ENCODE measurements at regions not wholly inside any gene's neighbourhood (a gene's known extent, or its start where the extent isn't known, plus 50 kb on each side); places are given as distances from the start of the nearest gene placed in this dataset.
"Not testable (repeated sequence)": the region's sequence is repeated elsewhere in the genome, so short reads cannot be mapped to it uniquely, and the experiment has no call there.

DNA sequence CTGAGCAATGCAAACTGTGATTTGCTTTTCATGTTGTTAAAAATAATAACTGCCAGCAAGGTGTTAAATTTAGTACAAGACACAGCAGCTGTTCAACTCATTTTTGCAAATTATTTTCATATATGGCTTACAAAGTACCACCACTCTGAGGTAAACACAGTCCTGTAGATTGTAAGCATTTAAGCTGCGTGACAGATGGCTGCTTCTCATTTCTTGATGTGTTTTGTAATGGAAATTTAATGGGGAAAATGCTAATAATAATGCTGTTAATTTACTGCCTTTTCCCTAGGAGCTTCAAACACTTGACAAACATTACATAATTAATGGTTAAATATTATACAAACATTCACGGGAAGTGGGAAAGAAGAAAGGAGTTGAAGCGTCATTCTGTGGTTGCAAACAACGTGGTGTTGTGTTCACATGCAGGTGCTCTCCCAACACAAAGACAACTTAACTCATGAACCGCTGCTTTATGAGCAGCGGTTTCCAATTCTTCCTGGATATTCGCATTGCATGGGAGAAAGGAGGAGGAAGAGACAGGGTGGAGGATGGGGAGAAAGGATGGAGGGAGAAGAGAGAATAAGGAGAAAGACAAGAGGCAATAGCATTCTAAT is 236.8 kb upstream of the VCX start:
- DNase-seq (no peak), ATAC-seq (no peak)
- POLR2A ChIA-PET, result no interaction called here
- Mint-ChIP-seq H3K4me1 (ENCODE audit: low read depth) (no peaks in the 10 kb centered on the region), H3K27me3 (no peaks in the 10 kb centered on the region), H3K36me3 (ENCODE audit: low read depth) (no peaks in the 10 kb centered on the region), H3K9me3 (no peaks in the 10 kb centered on the region), H3K27ac (no peak overlapping the region), H3K4me3 (no peak overlapping the region)
- CTCF ChIA-PET, result no interaction called here
- intact Hi-C loops (cut with micrococcal nuclease), result no loop called here
- TF ChIP-seq, protein P1, sequence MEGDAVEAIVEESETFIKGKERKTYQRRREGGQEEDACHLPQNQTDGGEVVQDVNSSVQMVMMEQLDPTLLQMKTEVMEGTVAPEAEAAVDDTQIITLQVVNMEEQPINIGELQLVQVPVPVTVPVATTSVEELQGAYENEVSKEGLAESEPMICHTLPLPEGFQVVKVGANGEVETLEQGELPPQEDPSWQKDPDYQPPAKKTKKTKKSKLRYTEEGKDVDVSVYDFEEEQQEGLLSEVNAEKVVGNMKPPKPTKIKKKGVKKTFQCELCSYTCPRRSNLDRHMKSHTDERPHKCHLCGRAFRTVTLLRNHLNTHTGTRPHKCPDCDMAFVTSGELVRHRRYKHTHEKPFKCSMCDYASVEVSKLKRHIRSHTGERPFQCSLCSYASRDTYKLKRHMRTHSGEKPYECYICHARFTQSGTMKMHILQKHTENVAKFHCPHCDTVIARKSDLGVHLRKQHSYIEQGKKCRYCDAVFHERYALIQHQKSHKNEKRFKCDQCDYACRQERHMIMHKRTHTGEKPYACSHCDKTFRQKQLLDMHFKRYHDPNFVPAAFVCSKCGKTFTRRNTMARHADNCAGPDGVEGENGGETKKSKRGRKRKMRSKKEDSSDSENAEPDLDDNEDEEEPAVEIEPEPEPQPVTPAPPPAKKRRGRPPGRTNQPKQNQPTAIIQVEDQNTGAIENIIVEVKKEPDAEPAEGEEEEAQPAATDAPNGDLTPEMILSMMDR (IDR thresholded peaks at IDR 0.05), result no peak

DNA sequence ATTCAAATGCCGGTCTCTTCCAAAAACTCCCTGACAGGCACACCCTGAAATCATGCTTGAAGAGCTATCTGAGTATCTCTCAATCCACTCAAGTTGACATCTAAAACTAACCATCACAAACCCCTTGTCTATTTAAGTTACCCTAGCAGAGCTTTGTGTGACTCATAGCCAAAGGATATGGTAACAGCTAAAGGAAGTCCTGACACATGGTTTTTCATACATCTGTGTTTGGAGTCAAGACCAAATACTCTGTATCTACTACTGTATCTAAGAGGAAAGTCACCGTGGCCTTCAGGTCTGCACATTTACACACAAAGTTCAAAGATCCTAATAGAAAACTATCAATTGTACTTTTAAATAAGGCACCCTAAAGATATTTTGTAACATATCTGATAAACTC is 239.6 kb upstream of the VCX start:
- H3K27ac Mint-ChIP-seq, result no peak overlapping the region
- intact Hi-C loops (cut with micrococcal nuclease), result no loop called here
- no peaks in the 10 kb centered on the region for H3K27me3 Mint-ChIP-seq
- H3K9me3 Mint-ChIP-seq, result no peaks in the 10 kb centered on the region
- no peaks in the 10 kb centered on the region for H3K4me1 Mint-ChIP-seq (ENCODE audit: low read depth)
- DNase-seq (no peak), ATAC-seq (no peak)
- no peak overlapping the region for H3K4me3 Mint-ChIP-seq
- TF ChIP-seq, protein P1 (IDR thresholded peaks at IDR 0.05), result no peak
- CTCF ChIA-PET, result no interaction called here
- POLR2A ChIA-PET, result no interaction called here
- no peaks in the 10 kb centered on the region for H3K36me3 Mint-ChIP-seq (ENCODE audit: low read depth)

DNA sequence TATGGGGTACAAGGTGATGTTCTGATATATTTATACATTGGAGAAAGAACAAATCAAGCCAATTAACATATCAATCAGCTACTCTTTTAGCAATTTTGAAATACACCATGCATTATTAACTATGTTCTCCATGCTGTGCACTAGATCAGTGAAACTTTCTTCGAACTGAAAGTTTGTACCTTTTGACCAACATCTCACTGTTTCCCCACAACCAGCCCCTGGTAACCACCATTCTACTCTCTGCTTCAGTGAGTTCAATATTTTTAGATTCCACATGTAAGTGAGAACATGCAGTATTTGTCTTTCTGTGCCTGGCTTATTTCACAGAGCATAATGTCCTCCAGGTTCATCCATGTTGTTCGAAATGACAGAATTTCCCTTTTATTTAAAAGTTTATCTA is 246.1 kb upstream of the VCX start:
- no peak overlapping the region for H3K27ac Mint-ChIP-seq
- TF ChIP-seq, protein P1 (IDR thresholded peaks at IDR 0.05), result no peak
- H3K36me3 Mint-ChIP-seq (ENCODE audit: low read depth), result no peaks in the 10 kb centered on the region
- ATAC-seq (no peak), DNase-seq (no peak)
- no peak overlapping the region for H3K4me3 Mint-ChIP-seq
- no peaks in the 10 kb centered on the region for H3K9me3 Mint-ChIP-seq
- POLR2A ChIA-PET, result no interaction called here
- CTCF ChIA-PET, result no interaction called here
- no peaks in the 10 kb centered on the region for H3K27me3 Mint-ChIP-seq
- intact Hi-C loops (cut with micrococcal nuclease), result no loop called here
- H3K4me1 Mint-ChIP-seq (ENCODE audit: low read depth), result no peaks in the 10 kb centered on the region

DNA sequence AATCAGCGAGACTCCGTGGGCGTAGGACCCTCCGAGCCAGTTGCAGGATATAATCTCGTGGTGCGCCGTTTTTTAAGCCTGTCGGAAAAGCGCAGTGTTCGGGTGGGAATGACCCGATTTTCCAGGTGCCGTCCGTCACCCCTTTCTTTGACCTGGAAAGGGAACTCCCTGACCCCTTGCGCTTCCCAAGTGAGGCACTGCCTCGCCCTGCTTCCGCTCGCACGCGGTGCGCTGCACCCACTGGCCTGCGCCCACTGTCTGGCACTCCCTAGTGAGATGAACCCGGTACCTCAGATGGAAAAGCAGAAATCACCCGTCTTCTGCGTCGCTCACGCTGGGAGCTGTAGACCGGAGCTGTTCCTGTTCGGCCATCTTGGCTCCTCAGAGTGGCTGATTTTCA is 249.6 kb upstream of the VCX start:
- not testable (repeated sequence) for H3K9me3 Mint-ChIP-seq

DNA sequence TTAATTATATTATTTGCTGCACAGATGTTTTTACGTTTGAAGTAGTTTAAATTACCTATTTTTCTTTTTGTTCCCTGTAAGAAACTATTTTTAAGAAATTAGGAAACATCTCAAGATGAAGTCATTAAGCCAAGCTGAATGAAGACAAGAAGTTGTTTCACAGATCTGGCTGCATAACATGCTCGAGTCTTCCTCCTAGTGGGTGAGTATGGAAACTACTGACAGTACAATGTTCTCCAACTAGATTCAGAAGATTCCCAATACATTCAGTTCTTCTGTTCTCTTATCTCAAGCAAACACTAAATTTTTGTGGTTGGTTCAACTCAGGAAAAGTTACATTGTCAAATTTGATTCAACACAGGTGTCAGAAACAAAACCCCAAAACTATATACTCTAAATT is 256.8 kb upstream of the VCX start:
- H3K36me3 Mint-ChIP-seq (ENCODE audit: low read depth), result no peaks in the 10 kb centered on the region
- H3K4me1 Mint-ChIP-seq (ENCODE audit: low read depth), result no peaks in the 10 kb centered on the region
- POLR2A ChIA-PET, result no interaction called here
- no peak overlapping the region for H3K27ac Mint-ChIP-seq
- no peaks in the 10 kb centered on the region for H3K9me3 Mint-ChIP-seq
- ATAC-seq (no peak), DNase-seq (no peak)
- no peak overlapping the region for H3K4me3 Mint-ChIP-seq
- TF ChIP-seq, protein P1 (IDR thresholded peaks at IDR 0.05), result no peak
- CTCF ChIA-PET, result no interaction called here
- H3K27me3 Mint-ChIP-seq, result no peaks in the 10 kb centered on the region
- intact Hi-C loops (cut with micrococcal nuclease), result no loop called here

More for the DNA sequence above, 249.6 kb upstream of the VCX start:
- DNase-seq; H3K4me3 Mint-ChIP-seq; H3K27ac Mint-ChIP-seq; intact Hi-C loops (cut with micrococcal nuclease); H3K27me3 Mint-ChIP-seq; H3K4me1 Mint-ChIP-seq (ENCODE audit: low read depth); ATAC-seq; H3K36me3 Mint-ChIP-seq (ENCODE audit: low read depth); POLR2A ChIA-PET; CTCF ChIA-PET: not testable (repeated sequence)

DNA sequence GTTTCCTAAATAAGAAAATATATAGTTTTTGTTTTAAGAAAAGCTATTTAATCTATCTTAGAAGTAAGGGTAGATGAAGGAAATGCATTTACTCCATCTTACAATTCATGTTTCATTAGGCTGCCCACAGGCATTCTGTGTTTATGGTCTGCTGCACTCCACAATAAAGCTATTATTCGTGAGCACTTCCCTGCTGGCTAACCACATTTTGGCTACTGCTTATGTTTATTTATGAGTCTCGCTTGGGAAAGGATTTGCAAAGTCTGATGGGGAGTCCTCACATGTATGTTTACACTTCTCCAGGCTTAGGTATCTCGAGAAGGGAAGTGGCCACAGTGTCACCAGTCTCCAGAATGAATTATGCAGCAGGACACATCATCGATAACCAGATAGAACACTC is 260.8 kb upstream of the VCX start:
- H3K4me3 Mint-ChIP-seq, result no peak overlapping the region
- intact Hi-C loops (cut with micrococcal nuclease), result no loop called here
- H3K4me1 Mint-ChIP-seq (ENCODE audit: low read depth), result no peaks in the 10 kb centered on the region
- H3K27ac Mint-ChIP-seq, result no peak overlapping the region
- no peaks in the 10 kb centered on the region for H3K27me3 Mint-ChIP-seq
- no peak for DNase-seq
- CTCF ChIA-PET, result no interaction called here
- H3K36me3 Mint-ChIP-seq (ENCODE audit: low read depth), result no peaks in the 10 kb centered on the region
- ATAC-seq, result no peak
- TF ChIP-seq, protein P1 (IDR thresholded peaks at IDR 0.05), result no peak
- H3K9me3 Mint-ChIP-seq, result no peaks in the 10 kb centered on the region
- POLR2A ChIA-PET, result no interaction called here

Measured in activated CD8-positive, alpha-beta T cell treated with anti-CD3 and anti-CD28 coated beads for 36 hours (primary cell).